Karpas-422 (cell line): ENCODE measurements at regions not wholly inside any gene's neighbourhood (a gene's known extent, or its start where the extent isn't known, plus 50 kb on each side); places are given as distances from the start of the nearest gene placed in this dataset.
"Not testable (repeated sequence)": the region's sequence is repeated elsewhere in the genome, so short reads cannot be mapped to it uniquely, and the experiment has no call there.

ENCODE experiments used
- DNase-seq: peaks from one replicate; pipeline ENCODE4 v3.0.0-alpha.2; 2015
- H2AFZ ChIP-seq: fragments of 200-600 bp; sonication (generic); 2 replicates; pipeline ENCODE4 v1.6.1; 2014; ENCODE audit warnings: antibody characterized with exemption, low read length, mixed read lengths
- H3K27ac ChIP-seq: fragments of 200-600 bp; sonication (generic); 2 replicates; pipeline ENCODE4 v1.5.1; 2014; ENCODE audit warnings: mild to moderate bottlenecking, low read length, moderate library complexity
- H3K27me3 ChIP-seq: fragments of 200-600 bp; sonication (generic); 2 replicates; pipeline ENCODE4 v1.6.1; 2014; ENCODE audit warnings: low read length, mixed read lengths
- H3K36me3 ChIP-seq: fragments of 200-600 bp; sonication (generic); 2 replicates; pipeline ENCODE4 v1.6.1; 2014; ENCODE audit warnings: low read length, mixed read lengths; ENCODE audit not compliant: insufficient read depth
- H3K4me1 ChIP-seq: fragments of 200-600 bp; sonication (generic); 2 replicates; pipeline ENCODE4 v1.6.1; 2014; ENCODE audit warnings: mild to moderate bottlenecking, low read length, mixed read lengths
- H3K4me2 ChIP-seq: fragments of 200-600 bp; sonication (generic); 2 replicates; pipeline ENCODE4 v1.6.1; 2014; ENCODE audit warnings: low read length, low read depth, mild to moderate bottlenecking; ENCODE audit not compliant: poor library complexity, severe bottlenecking
- H3K4me3 ChIP-seq: fragments of 200-600 bp; sonication (generic); 2 replicates; pipeline ENCODE4 v1.5.1; 2014; ENCODE audit warnings: mild to moderate bottlenecking, antibody characterized with exemption, low read length, mixed read lengths
- H3K79me2 ChIP-seq: fragments of 200-600 bp; sonication (generic); 2 replicates; pipeline ENCODE4 v1.6.1; 2014; ENCODE audit warnings: mild to moderate bottlenecking, low read length, mixed read lengths
- H3K9ac ChIP-seq: fragments of 200-600 bp; sonication (generic); 2 replicates; pipeline ENCODE4 v1.6.0; 2014; ENCODE audit warnings: low read length
- H3K9me2 ChIP-seq: fragments of 200-600 bp; sonication (generic), shearing (Covaris generic); replicated peaks from 2 replicates; pipeline ENCODE4 v1.6.0; 2014; ENCODE audit warnings: mild to moderate bottlenecking, low read length, moderate library complexity; ENCODE audit not compliant: insufficient read depth
- H3K9me3 ChIP-seq: fragments of 300-700, 200-600 bp; sonication (generic); 2 replicates; pipeline ENCODE4 v1.6.1; 2014; ENCODE audit warnings: low read length, mixed read lengths
- H4K20me1 ChIP-seq: fragments of 200-600 bp; sonication (generic); 2 replicates; pipeline ENCODE4 v1.6.1; 2014; ENCODE audit warnings: mild to moderate bottlenecking, antibody characterized with exemption, low read length, low read depth; ENCODE audit not compliant: insufficient read depth

GRCh38 chr14:105858676-105859025, 332.3 kb downstream of the TMEM121 start:
- Histone ChIP-seq H3K27me3 (no peaks in the 10 kb centered on the region), H3K4me1 (peaks cover 41% of the 10 kb centered on the region), H3K9ac (no peak overlapping the region), H4K20me1 (peaks cover 8% of the 10 kb centered on the region; the same call in 1 of the 2 replicates), H3K4me3 (no peak overlapping the region), H2AFZ (no peak overlapping the region), H3K9me3 (no peaks in the 10 kb centered on the region), H3K4me2 (no peak overlapping the region), H3K79me2 (peaks cover 33% of the 10 kb centered on the region), H3K36me3 (peaks cover 15% of the 10 kb centered on the region), H3K9me2 (no peaks in the 10 kb centered on the region), H3K27ac (no peak overlapping the region)
- DNase-seq: no peak

GRCh38 chr14:105859073-105859716, 332.8 kb downstream of the TMEM121 start:
- Histone ChIP-seq H3K9ac (peak overlapping the region; percentile 94), H3K36me3 (peaks cover 15% of the 10 kb centered on the region), H3K4me3 (peak overlapping the region; percentile 67)

GRCh38 chr14:105859717-105860614, 333.6 kb downstream of the TMEM121 start:
- Histone ChIP-seq H3K9ac (peak overlapping the region; percentile 94), H3K4me1 (peaks cover 46% of the 10 kb centered on the region), H3K27ac (peak overlapping the region; percentile 95), H3K9me2 (no peaks in the 10 kb centered on the region), H3K36me3 (peaks cover 15% of the 10 kb centered on the region), H4K20me1 (peaks cover 8% of the 10 kb centered on the region; the same call in 1 of the 2 replicates), H3K27me3 (no peaks in the 10 kb centered on the region), H3K4me2 (peak overlapping the region; percentile 89), H2AFZ (no peak overlapping the region), H3K4me3 (peak overlapping the region; percentile 67), H3K79me2 (peaks cover 36% of the 10 kb centered on the region), H3K9me3 (no peaks in the 10 kb centered on the region)
- peak; percentile 78 for DNase-seq

More at GRCh38 chr14:105859073-105859716, 332.8 kb downstream of the TMEM121 start:
- H4K20me1 ChIP-seq, DNase-seq, H3K27me3 ChIP-seq, H3K9me3 ChIP-seq, H3K9me2 ChIP-seq, H2AFZ ChIP-seq: not testable (repeated sequence)
- peak overlapping the region; percentile 95 for H3K27ac ChIP-seq
- H3K4me1 ChIP-seq: peaks cover 46% of the 10 kb centered on the region
- H3K79me2 ChIP-seq: peaks cover 36% of the 10 kb centered on the region
- peak overlapping the region; percentile 89 for H3K4me2 ChIP-seq

- Histone ChIP-seq H3K4me1 (peaks cover 46% of the 10 kb centered on the region), H3K9me3 (no peaks in the 10 kb centered on the region), H2AFZ (no peak overlapping the region), H3K9ac (peak overlapping the region; percentile 94), H3K4me2 (peak overlapping the region; percentile 89), H4K20me1 (peaks cover 8% of the 10 kb centered on the region; the same call in 1 of the 2 replicates), H3K4me3 (peak overlapping the region; percentile 67), H3K36me3 (peaks cover 15% of the 10 kb centered on the region), H3K79me2 (peaks cover 36% of the 10 kb centered on the region), H3K27me3 (no peaks in the 10 kb centered on the region), H3K9me2 (no peaks in the 10 kb centered on the region), H3K27ac (peak overlapping the region; percentile 95)
- peak; percentile 80 for DNase-seq
Measured at GRCh38 chr14:105860615-105861580, 334.5 kb downstream of the TMEM121 start.

GRCh38 chr14:105861985-105862465, 335.6 kb downstream of the TMEM121 start:
- no peaks in the 10 kb centered on the region for H3K27me3 ChIP-seq
- H3K27ac ChIP-seq: peak overlapping the region; percentile 95
- H3K4me3 ChIP-seq: peak overlapping the region; percentile 67
- H3K36me3 ChIP-seq: peaks cover 15% of the 10 kb centered on the region
- peaks cover 8% of the 10 kb centered on the region; the same call in 1 of the 2 replicates for H4K20me1 ChIP-seq
- H3K4me2 ChIP-seq: peak overlapping the region; percentile 89
- no peak overlapping the region for H2AFZ ChIP-seq
- peak; percentile 98 for DNase-seq
- peak overlapping the region; percentile 94 for H3K9ac ChIP-seq
- peaks cover 36% of the 10 kb centered on the region for H3K79me2 ChIP-seq
- no peaks in the 10 kb centered on the region for H3K9me2 ChIP-seq
- H3K4me1 ChIP-seq: peaks cover 46% of the 10 kb centered on the region
- no peaks in the 10 kb centered on the region for H3K9me3 ChIP-seq

- peak overlapping the region; percentile 89 for H3K4me2 ChIP-seq
- H3K79me2 ChIP-seq: peaks cover 36% of the 10 kb centered on the region
- no peaks in the 10 kb centered on the region for H3K9me2 ChIP-seq
- H3K4me1 ChIP-seq: peaks cover 46% of the 10 kb centered on the region
- no peaks in the 10 kb centered on the region for H3K9me3 ChIP-seq
- no peak overlapping the region for H2AFZ ChIP-seq
- DNase-seq: peak; percentile 84
- H3K27me3 ChIP-seq: no peaks in the 10 kb centered on the region
- peaks cover 8% of the 10 kb centered on the region; the same call in 1 of the 2 replicates for H4K20me1 ChIP-seq
- peak overlapping the region; percentile 94 for H3K9ac ChIP-seq
- H3K27ac ChIP-seq: peak overlapping the region; percentile 95
- peak overlapping the region; percentile 67 for H3K4me3 ChIP-seq
- H3K36me3 ChIP-seq: peaks cover 15% of the 10 kb centered on the region
Measured at GRCh38 chr14:105862581-105863239, 336.3 kb downstream of the TMEM121 start.

- H3K9ac ChIP-seq: peak overlapping the region; percentile 94
- H3K27ac ChIP-seq: peak overlapping the region; percentile 95
- H3K4me3 ChIP-seq: peak overlapping the region; percentile 67
- H2AFZ ChIP-seq: no peak overlapping the region
- H3K4me1 ChIP-seq: peaks cover 46% of the 10 kb centered on the region
- DNase-seq: peak; percentile 58
- peaks cover 36% of the 10 kb centered on the region for H3K79me2 ChIP-seq
- no peaks in the 10 kb centered on the region for H3K9me3 ChIP-seq
- H4K20me1 ChIP-seq: peaks cover 8% of the 10 kb centered on the region; the same call in 1 of the 2 replicates
- H3K4me2 ChIP-seq: peak overlapping the region; percentile 89
- H3K36me3 ChIP-seq: peaks cover 15% of the 10 kb centered on the region
- no peaks in the 10 kb centered on the region for H3K27me3 ChIP-seq
- no peaks in the 10 kb centered on the region for H3K9me2 ChIP-seq
Measured at GRCh38 chr14:105863296-105864108, 337.1 kb downstream of the TMEM121 start.
